ENCODE measurements at regions not wholly inside any gene's neighbourhood (a gene's known extent, or its start where the extent isn't known, plus 50 kb on each side); places are given as distances from the start of the nearest gene placed in this dataset.

GRCh38 chr7:111676167-111676566 lies 113.9 kb upstream of the IMMP2L start:
- H3K36me3 ChIP-seq (ENCODE audit: control insufficient read depth, insufficient read depth, low read length): no peaks in the 10 kb centered on the region
- no peak overlapping the region for H4K8ac ChIP-seq (ENCODE audit: low read depth in 2 of 2, low read length in 2 of 2)
- no peak overlapping the region for H3K4me3 ChIP-seq (ENCODE audit: insufficient read depth, low read depth, low read length)
- ATAC-seq (ENCODE audit: low read depth): no peak
- H3K4me2 ChIP-seq (ENCODE audit: low read depth, low read length): no peak overlapping the region
- H2BK20ac ChIP-seq (ENCODE audit: low read depth, low read length): no peak overlapping the region
- intact Hi-C loops (cut with micrococcal nuclease): no loop called here
- H3K14ac ChIP-seq (replicated peaks; ENCODE audit: low read depth, low read length): no peak overlapping the region
- no peak overlapping the region for H4K91ac ChIP-seq (ENCODE audit: insufficient read depth, low read depth, low read length)
- ChIA-PET CTCF (no interaction called here), POLR2A (ENCODE audit: unreplicated experiment) (no interaction called here)
- no peak overlapping the region for H2AK9ac ChIP-seq (replicated peaks; ENCODE audit: low read depth, low read length, poor library complexity)
- H3K9ac ChIP-seq (ENCODE audit: low read depth, low read length): no peak overlapping the region
- no peak overlapping the region for H2BK15ac ChIP-seq (ENCODE audit: low read depth, low read length)
- no peak overlapping the region for H2BK120ac ChIP-seq (ENCODE audit: low read depth, low read length)
- no peak overlapping the region for H3K23ac ChIP-seq (ENCODE audit: low read depth, low read length)
- H3K27ac ChIP-seq (ENCODE audit: insufficient read depth, low read length): no peak overlapping the region
- peaks cover 1% of the 10 kb centered on the region; the same call in 1 of the 2 replicates for H3K4me1 ChIP-seq (ENCODE audit: control insufficient read depth, insufficient read depth, low read length)
- H3K18ac ChIP-seq (ENCODE audit: low read depth, low read length): no peak overlapping the region
- no peaks in the 10 kb centered on the region for H3K79me1 ChIP-seq (ENCODE audit: low read depth in 1 of 2, low read length in 2 of 2)
- TF ChIP-seq USF2 (IDR thresholded peaks at IDR 0.05; ENCODE audit: low read depth, low read length) (no peak), MAFK (IDR thresholded peaks at IDR 0.05; ENCODE audit: low read depth, low read length) (no peak), RCOR1 (IDR thresholded peaks at IDR 0.05; ENCODE audit: insufficient replicate concordance, low read length) (no peak), CTCF (conservative IDR thresholded peaks at IDR 0.05; ENCODE audit: low read depth, low read length) (no peak), SMC3 (IDR thresholded peaks at IDR 0.05; ENCODE audit: low read depth, low read length) (no peak), BHLHE40 (IDR thresholded peaks at IDR 0.05; ENCODE audit: low read depth, low read length) (no peak), MXI1 (IDR thresholded peaks at IDR 0.05; ENCODE audit: borderline replicate concordance, low read depth, low read length) (no peak), NFE2L2 (IDR thresholded peaks at IDR 0.05; ENCODE audit: low read depth, low read length) (no peak), CHD1 (IDR thresholded peaks at IDR 0.05; ENCODE audit: low read depth, low read length) (no peak), MAZ (IDR thresholded peaks at IDR 0.05; ENCODE audit: borderline replicate concordance, low read depth, low read length) (no peak), POLR2A (IDR thresholded peaks at IDR 0.05; ENCODE audit: low read depth, low read length) (no peak), RFX5 (IDR thresholded peaks at IDR 0.05; ENCODE audit: low read depth, low read length) (no peak), CEBPB (IDR thresholded peaks at IDR 0.05; ENCODE audit: low read depth, low read length) (no peak), ELK1 (IDR thresholded peaks at IDR 0.05; ENCODE audit: borderline replicate concordance, low read depth, low read length) (no peak), RAD21 (IDR thresholded peaks at IDR 0.05; ENCODE audit: low read length) (no peak), FOS (IDR thresholded peaks at IDR 0.05; ENCODE audit: low read depth, low read length) (no peak)
- no peak overlapping the region for H4K5ac ChIP-seq (ENCODE audit: low read depth, low read length)
- DNase-seq: no peak
- no TSS peak for BruUV-seq (replicated peaks)
- H2AFZ ChIP-seq (replicated peaks; ENCODE audit: low read length, poor library complexity): no peak overlapping the region
- no peak overlapping the region for H3K56ac ChIP-seq (ENCODE audit: extremely low read depth, insufficient read depth, low read length)
- no peak overlapping the region for H3K4ac ChIP-seq (ENCODE audit: low read depth, low read length)
- H3K27me3 ChIP-seq (ENCODE audit: control insufficient read depth, insufficient read depth, low read length): no peaks in the 10 kb centered on the region
- in situ Hi-C loops (cut with MboI; ENCODE audit: low sequenced_read_pairs): no loop called here
- no peaks in the 10 kb centered on the region for H3K9me1 ChIP-seq (ENCODE audit: insufficient read depth, low read length)
- dilution Hi-C loops (cut with HindIII; ENCODE audit: low sequenced_read_pairs, unreplicated experiment): no loop called here
- no peak overlapping the region for H2AK5ac ChIP-seq (ENCODE audit: low read depth, low read length)
- no peak overlapping the region for H2BK5ac ChIP-seq (ENCODE audit: low read depth, low read length, poor library complexity, severe bottlenecking)
- no peaks in the 10 kb centered on the region for H4K20me1 ChIP-seq (ENCODE audit: insufficient read depth, low read length)
- no peaks in the 10 kb centered on the region for H3K9me3 ChIP-seq (ENCODE audit: control insufficient read depth, insufficient read depth, low read length)

Data from IMR-90 (cell line).